HEK293T (cell line): ENCODE measurements at regions not wholly inside any gene's neighbourhood (a gene's known extent, or its start where the extent isn't known, plus 50 kb on each side); places are given as distances from the start of the nearest gene placed in this dataset.

Source experiments
- CTCF ChIA-PET: fragments of 350-600 bp; formaldehyde crosslinking; extraction: SDS; loops from one replicate; lab custom pipeline; 2021; ENCODE audit warnings: antibody characterized with exemption, inconsistent platforms; lab: Yijun Ruan, JAX
- POLR2A ChIA-PET: fragments of 350-600 bp; formaldehyde crosslinking; extraction: SDS; loops from one replicate; lab custom pipeline; 2020; ENCODE audit warnings: antibody characterized with exemption, inconsistent platforms; lab: Yijun Ruan, JAX
- DNase-seq: peaks from one replicate; pipeline ENCODE4 v3.0.0; 2012; ENCODE audit warnings: mixed read lengths; ENCODE audit errors: extremely low spot score
- ARNT ChIP-seq: fragments of 450-650 bp; IDR thresholded peaks from 2 replicates; pipeline ENCODE4 v1.6.1; 2017; ENCODE audit warnings: mild to moderate bottlenecking
- BHLHE40 ChIP-seq: fragments of 450-650 bp; IDR thresholded peaks from 2 replicates; pipeline ENCODE4 v1.6.1; 2016; ENCODE audit warnings: mild to moderate bottlenecking, moderate library complexity, borderline replicate concordance
- CTBP1 ChIP-seq: fragments of 450-650 bp; IDR thresholded peaks from 2 replicates; pipeline ENCODE4 v1.6.1; 2016; ENCODE audit warnings: borderline replicate concordance
- ELF4 ChIP-seq: fragments of 450-650 bp; IDR thresholded peaks from 2 replicates; pipeline ENCODE4 v1.6.1; 2017; ENCODE audit warnings: antibody characterized with exemption
- FOXA1 ChIP-seq: fragments of 450-650 bp; IDR thresholded peaks from 2 replicates; pipeline ENCODE4 v1.6.1; 2016; ENCODE audit warnings: mild to moderate bottlenecking
- FOXK2 ChIP-seq: fragments of 450-650 bp; IDR thresholded peaks from 2 replicates; pipeline ENCODE4 v1.6.1; 2016; ENCODE audit warnings: mild to moderate bottlenecking
- FOXM1 ChIP-seq: fragments of 450-650 bp; IDR thresholded peaks from 2 replicates; pipeline ENCODE4 v1.6.1; 2017; ENCODE audit warnings: mild to moderate bottlenecking, borderline replicate concordance
- HDGF ChIP-seq: fragments of 450-650 bp; IDR thresholded peaks from 2 replicates; pipeline ENCODE4 v1.6.1; 2017; ENCODE audit warnings: antibody characterized with exemption, borderline replicate concordance
- L3MBTL2 ChIP-seq: fragments of 450-650 bp; conservative IDR thresholded peaks from 2 replicates; pipeline ENCODE4 v1.6.1; 2016; ENCODE audit warnings: mild to moderate bottlenecking
- LEF1 ChIP-seq: fragments of 450-650 bp; IDR thresholded peaks from 2 replicates; pipeline ENCODE4 v1.6.1; 2017; ENCODE audit warnings: mild to moderate bottlenecking, borderline replicate concordance
- NFRKB ChIP-seq: fragments of 450-650 bp; IDR thresholded peaks from 2 replicates; pipeline ENCODE4 v1.6.1; 2016; ENCODE audit warnings: mild to moderate bottlenecking, moderate library complexity
- PKNOX1 ChIP-seq: fragments of 450-650 bp; IDR thresholded peaks from 2 replicates; pipeline ENCODE4 v1.6.1; 2016
- SP1 ChIP-seq: fragments of 450-650 bp; IDR thresholded peaks from 2 replicates; pipeline ENCODE4 v1.6.1; 2017
- SUZ12 ChIP-seq: fragments of 450-650 bp; IDR thresholded peaks from 2 replicates; pipeline ENCODE4 v1.6.1; 2016; ENCODE audit warnings: mild to moderate bottlenecking
- TARDBP ChIP-seq: fragments of 450-650 bp; IDR thresholded peaks from 2 replicates; pipeline ENCODE4 v1.6.1; 2016
- ZNF384 ChIP-seq: fragments of 450-650 bp; IDR thresholded peaks from 2 replicates; pipeline ENCODE4 v1.6.1; 2016

GRCh38 chr6:154614641-154615040 lies 104.2 kb upstream of the CNKSR3 start:
- ChIA-PET POLR2A (interaction anchor here (1.4 to 1.8 kb wide), 2 partner anchors 104 kb away, joined by 4 to 8 read pairs; partner anchors contain the start of gene CNKSR3), CTCF (no interaction called here)
- TF ChIP-seq FOXA1 = no peak
- TF ChIP-seq BHLHE40 = no peak
- DNase-seq = no peak

GRCh38 chr6:154615483-154616025 lies 105.1 kb upstream of the CNKSR3 start:
- TF ChIP-seq PKNOX1 (peak; percentile 90), ARNT (no peak), BHLHE40 (no peak), FOXM1 (peak; percentile 31; the same call in 1 of the 2 replicates)
- ChIA-PET CTCF (no interaction called here), POLR2A (interaction anchor here (0.9 to 1.4 kb wide), 2 partner anchors 9 to 105 kb away, joined by 3 to 4 read pairs; partner anchors contain the start of gene CNKSR3)
- peak; percentile 91 for DNase-seq

GRCh38 chr6:154617175-154617574 lies 106.7 kb upstream of the CNKSR3 start:
- CTCF ChIA-PET = no interaction called here
- POLR2A ChIA-PET = no interaction called here
- DNase-seq = no peak
- no peak for TF ChIP-seq FOXA1
- no peak for TF ChIP-seq BHLHE40
- TF ChIP-seq SUZ12 = no peak
- TF ChIP-seq FOXK2 = no peak
- TF ChIP-seq PKNOX1 = no peak
- TF ChIP-seq TARDBP = no peak
- no peak for TF ChIP-seq SP1
- TF ChIP-seq LEF1 = no peak
- TF ChIP-seq L3MBTL2 = no peak
- TF ChIP-seq CTBP1 = no peak

GRCh38 chr6:154619146-154619545 lies 108.7 kb upstream of the CNKSR3 start:
- no peak for DNase-seq
- ChIA-PET CTCF (interaction anchor here (0.6 kb wide), 1 partner anchor 141 kb away, joined by 3 read pairs; no protein-coding TSS in a partner anchor), POLR2A (no interaction called here)
- no peak for TF ChIP-seq FOXA1

- no peak for TF ChIP-seq SP1
- TF ChIP-seq ARNT = no peak
- no peak for TF ChIP-seq BHLHE40
- TF ChIP-seq FOXK2 = no peak
- no peak for TF ChIP-seq PKNOX1
- no peak for TF ChIP-seq L3MBTL2
- TF ChIP-seq TARDBP = no peak
- no peak for TF ChIP-seq ELF4
- no peak for DNase-seq
- ChIA-PET POLR2A (no interaction called here), CTCF (interaction anchor here (0.6 to 0.7 kb wide), 2 partner anchors 25 to 174 kb away, joined by 3 to 5 read pairs; no protein-coding TSS in a partner anchor)
Measured at GRCh38 chr6:154621686-154622085, 111.2 kb upstream of the CNKSR3 start.

GRCh38 chr6:154622618-154623336 lies 110.4 kb upstream of the SCAF8 start:
- CTCF ChIA-PET = no interaction called here
- TF ChIP-seq FOXM1 = no peak
- no peak for TF ChIP-seq LEF1
- TF ChIP-seq ZNF384 = no peak
- TF ChIP-seq FOXA1 = no peak
- TF ChIP-seq SUZ12 = no peak
- TF ChIP-seq CTBP1 = no peak
- TF ChIP-seq FOXK2 = no peak
- TF ChIP-seq L3MBTL2 = no peak
- no peak for TF ChIP-seq BHLHE40
- TF ChIP-seq HDGF = no peak
- no peak for TF ChIP-seq PKNOX1
- TF ChIP-seq NFRKB = no peak
- TF ChIP-seq SP1 = no peak
- POLR2A ChIA-PET = no interaction called here
- DNase-seq = no peak
